ENCODE measurements at regions not wholly inside any gene's neighbourhood (a gene's known extent, or its start where the extent isn't known, plus 50 kb on each side); places are given as distances from the start of the nearest gene placed in this dataset.
A peak's percentile ranks its signal among the peaks of the same experiment; 100 is the strongest.

DNA sequence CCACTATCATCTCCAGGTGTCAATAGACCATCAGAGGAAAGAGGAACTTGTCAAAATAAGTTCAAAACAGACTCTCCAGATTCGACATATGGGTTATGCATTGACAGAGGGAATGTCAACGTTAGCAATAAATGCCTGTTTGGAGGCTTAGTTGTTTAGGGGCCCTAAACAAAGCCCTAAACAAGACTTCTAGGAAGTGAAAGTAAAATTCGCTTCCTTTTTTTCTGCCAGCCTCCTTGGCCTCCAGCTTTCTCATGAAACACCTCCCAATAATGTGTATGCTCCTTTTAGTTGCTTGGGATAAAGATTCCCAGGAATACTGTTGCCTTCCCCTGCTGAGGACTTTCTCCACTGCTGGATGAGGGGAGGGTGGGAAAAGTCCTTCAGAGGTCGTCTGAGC is 70.9 kb upstream of the ARNT2 start:
- Histone ChIP-seq H4K91ac (ENCODE audit: insufficient read depth, low read depth, low read length) (no peak overlapping the region), H3K56ac (ENCODE audit: extremely low read depth, insufficient read depth, low read length) (no peak overlapping the region), H3K9me3 (ENCODE audit: control insufficient read depth, insufficient read depth, low read length) (no peaks in the 10 kb centered on the region), H3K36me3 (ENCODE audit: control insufficient read depth, insufficient read depth, low read length) (no peaks in the 10 kb centered on the region), H3K14ac (replicated peaks; ENCODE audit: low read depth, low read length) (no peak overlapping the region), H2AFZ (replicated peaks; ENCODE audit: low read length, poor library complexity) (peak overlapping the region; percentile 40), H3K27me3 (ENCODE audit: control insufficient read depth, insufficient read depth, low read length) (peaks cover 28% of the 10 kb centered on the region), H2AK5ac (ENCODE audit: low read depth, low read length) (no peak overlapping the region), H3K4me2 (ENCODE audit: low read depth, low read length) (peak overlapping the region; percentile 91), H3K9ac (ENCODE audit: low read depth, low read length) (no peak overlapping the region), H2AK9ac (replicated peaks; ENCODE audit: low read depth, low read length, poor library complexity) (no peak overlapping the region), H2BK15ac (ENCODE audit: low read depth, low read length) (no peak overlapping the region), H2BK120ac (ENCODE audit: low read depth, low read length) (no peak overlapping the region), H3K4me1 (ENCODE audit: control insufficient read depth, insufficient read depth, low read length) (no peaks in the 10 kb centered on the region), H3K27ac (ENCODE audit: insufficient read depth, low read length) (no peak overlapping the region), H2BK20ac (ENCODE audit: low read depth, low read length) (no peak overlapping the region), H3K18ac (ENCODE audit: low read depth, low read length) (no peak overlapping the region), H3K4ac (ENCODE audit: low read depth, low read length) (no peak overlapping the region), H3K23ac (ENCODE audit: low read depth, low read length) (no peak overlapping the region), H4K8ac (ENCODE audit: low read depth in 2 of 2, low read length in 2 of 2) (no peak overlapping the region), H3K79me1 (ENCODE audit: low read depth in 1 of 2, low read length in 2 of 2) (no peaks in the 10 kb centered on the region), H3K4me3 (ENCODE audit: insufficient read depth, low read depth, low read length) (peak overlapping the region; percentile 17; the same call in 1 of the 2 replicates), H4K5ac (ENCODE audit: low read depth, low read length) (no peak overlapping the region; the same call in 1 of the 2 replicates), H3K9me1 (ENCODE audit: insufficient read depth, low read length) (no peaks in the 10 kb centered on the region), H4K20me1 (ENCODE audit: insufficient read depth, low read length) (no peaks in the 10 kb centered on the region), H2BK5ac (ENCODE audit: low read depth, low read length, poor library complexity, severe bottlenecking) (no peak overlapping the region)
- dilution Hi-C loops (cut with HindIII; ENCODE audit: low sequenced_read_pairs, unreplicated experiment), result no loop called here
- ChIA-PET POLR2A (ENCODE audit: unreplicated experiment) (interaction anchor here (0.6 kb wide), 1 partner anchor 61 kb away, joined by 9 read pairs; no protein-coding TSS in a partner anchor), CTCF (no interaction called here)
- no peak for ATAC-seq (ENCODE audit: low read depth)
- TF ChIP-seq NFE2L2 (IDR thresholded peaks at IDR 0.05; ENCODE audit: low read depth, low read length), result no peak
- no peak for TF ChIP-seq ELK1 (IDR thresholded peaks at IDR 0.05; ENCODE audit: borderline replicate concordance, low read depth, low read length)
- TF ChIP-seq MAFK (IDR thresholded peaks at IDR 0.05; ENCODE audit: low read depth, low read length), result no peak
- TF ChIP-seq MXI1 (IDR thresholded peaks at IDR 0.05; ENCODE audit: borderline replicate concordance, low read depth, low read length), result no peak
- no peak for TF ChIP-seq USF2 (IDR thresholded peaks at IDR 0.05; ENCODE audit: low read depth, low read length)
- TF ChIP-seq POLR2A (IDR thresholded peaks at IDR 0.05; ENCODE audit: low read depth, low read length), result no peak
- TF ChIP-seq RCOR1 (IDR thresholded peaks at IDR 0.05; ENCODE audit: insufficient replicate concordance, low read length), result no peak
- no CpG with 5 or more reads among the region's 4 CpGs for WGBS, 2 experiments (ENCODE audit: extremely low coverage in 2 of 2, insufficient read length in 1 of 2)
- DNase-seq, result no peak
- in situ Hi-C loops (cut with MboI; ENCODE audit: low sequenced_read_pairs), result no loop called here
- no TSS peak for BruUV-seq (replicated peaks)
- intact Hi-C loops (cut with micrococcal nuclease), result no loop called here
